ENCODE measurements at regions not wholly inside any gene's neighbourhood (a gene's known extent, or its start where the extent isn't known, plus 50 kb on each side); places are given as distances from the start of the nearest gene placed in this dataset.

DNA sequence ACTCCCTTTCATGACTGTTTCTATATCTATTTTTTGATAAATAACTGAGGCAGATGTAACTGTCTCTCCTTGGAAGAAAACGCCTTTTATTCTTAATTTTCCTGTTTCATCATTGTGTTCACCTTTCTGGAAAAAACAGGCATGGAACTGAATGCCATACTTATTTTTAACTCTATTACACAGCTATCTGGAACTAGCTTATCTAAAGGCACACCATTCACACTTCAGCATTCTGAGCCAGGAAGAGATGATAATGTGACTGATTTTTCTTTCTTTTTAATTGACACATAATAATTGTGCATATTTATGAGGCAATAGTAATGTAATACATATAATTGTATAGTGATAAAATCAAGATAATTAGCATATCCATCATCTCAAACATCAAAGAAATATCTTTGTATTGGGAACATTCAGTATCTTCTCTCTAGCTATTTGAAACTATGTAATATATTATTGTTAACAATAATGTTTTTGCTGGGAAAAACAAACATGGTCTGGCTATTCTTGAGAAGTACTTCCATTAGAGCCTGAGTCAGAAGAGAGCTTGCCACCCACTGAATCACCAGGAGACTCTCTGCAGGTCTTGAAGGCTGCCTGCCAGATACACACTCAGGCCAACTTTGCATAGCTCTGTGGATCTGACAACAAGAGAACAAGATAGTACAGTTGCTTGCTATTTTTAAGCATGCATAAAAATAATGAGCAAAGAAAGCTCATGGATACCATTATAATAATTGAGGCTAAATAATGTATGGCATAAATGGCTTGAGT, 501.0 kb upstream of the EDIL3 start:
- Mint-ChIP-seq H3K27me3 (ENCODE audit: unreplicated experiment) (no peaks in the 10 kb centered on the region), H3K36me3 (ENCODE audit: unreplicated experiment) (no peaks in the 10 kb centered on the region), H3K27ac (ENCODE audit: unreplicated experiment) (no peak overlapping the region), H3K4me3 (ENCODE audit: unreplicated experiment) (no peak overlapping the region), H3K4me1 (ENCODE audit: low read depth, unreplicated experiment) (no peaks in the 10 kb centered on the region), H3K9me3 (ENCODE audit: unreplicated experiment) (no peaks in the 10 kb centered on the region)
- no peak for DNase-seq
- TF ChIP-seq, protein P1, sequence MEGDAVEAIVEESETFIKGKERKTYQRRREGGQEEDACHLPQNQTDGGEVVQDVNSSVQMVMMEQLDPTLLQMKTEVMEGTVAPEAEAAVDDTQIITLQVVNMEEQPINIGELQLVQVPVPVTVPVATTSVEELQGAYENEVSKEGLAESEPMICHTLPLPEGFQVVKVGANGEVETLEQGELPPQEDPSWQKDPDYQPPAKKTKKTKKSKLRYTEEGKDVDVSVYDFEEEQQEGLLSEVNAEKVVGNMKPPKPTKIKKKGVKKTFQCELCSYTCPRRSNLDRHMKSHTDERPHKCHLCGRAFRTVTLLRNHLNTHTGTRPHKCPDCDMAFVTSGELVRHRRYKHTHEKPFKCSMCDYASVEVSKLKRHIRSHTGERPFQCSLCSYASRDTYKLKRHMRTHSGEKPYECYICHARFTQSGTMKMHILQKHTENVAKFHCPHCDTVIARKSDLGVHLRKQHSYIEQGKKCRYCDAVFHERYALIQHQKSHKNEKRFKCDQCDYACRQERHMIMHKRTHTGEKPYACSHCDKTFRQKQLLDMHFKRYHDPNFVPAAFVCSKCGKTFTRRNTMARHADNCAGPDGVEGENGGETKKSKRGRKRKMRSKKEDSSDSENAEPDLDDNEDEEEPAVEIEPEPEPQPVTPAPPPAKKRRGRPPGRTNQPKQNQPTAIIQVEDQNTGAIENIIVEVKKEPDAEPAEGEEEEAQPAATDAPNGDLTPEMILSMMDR (IDR thresholded peaks at IDR 0.05; ENCODE audit: partially characterized antibody, unreplicated experiment) = no peak

DNA sequence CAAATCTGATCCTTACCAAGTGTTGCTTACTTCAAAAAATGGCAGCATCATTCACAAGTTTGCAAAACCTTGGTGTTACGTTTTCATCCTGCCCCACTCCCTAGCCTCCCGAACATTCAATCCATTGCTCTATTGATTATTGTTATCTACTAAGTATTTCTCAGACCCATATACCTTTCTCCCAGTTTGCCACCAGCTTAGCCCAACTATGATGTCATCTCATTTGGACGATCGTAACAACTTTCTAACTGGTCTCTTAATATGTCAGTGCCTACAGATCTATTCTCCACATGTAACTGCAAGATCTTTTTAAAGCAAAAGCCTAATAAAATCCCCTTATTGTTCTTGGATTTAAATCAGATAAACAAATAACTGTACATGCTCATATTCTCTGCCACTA, 497.1 kb upstream of the EDIL3 start:
- Mint-ChIP-seq H3K36me3 (ENCODE audit: unreplicated experiment) (no peaks in the 10 kb centered on the region), H3K4me1 (ENCODE audit: low read depth, unreplicated experiment) (no peaks in the 10 kb centered on the region), H3K27me3 (ENCODE audit: unreplicated experiment) (no peaks in the 10 kb centered on the region), H3K27ac (ENCODE audit: unreplicated experiment) (no peak overlapping the region), H3K4me3 (ENCODE audit: unreplicated experiment) (no peak overlapping the region), H3K9me3 (ENCODE audit: unreplicated experiment) (no peaks in the 10 kb centered on the region)
- TF ChIP-seq, protein P1 (IDR thresholded peaks at IDR 0.05; ENCODE audit: partially characterized antibody, unreplicated experiment) = no peak
- no peak for DNase-seq

DNA sequence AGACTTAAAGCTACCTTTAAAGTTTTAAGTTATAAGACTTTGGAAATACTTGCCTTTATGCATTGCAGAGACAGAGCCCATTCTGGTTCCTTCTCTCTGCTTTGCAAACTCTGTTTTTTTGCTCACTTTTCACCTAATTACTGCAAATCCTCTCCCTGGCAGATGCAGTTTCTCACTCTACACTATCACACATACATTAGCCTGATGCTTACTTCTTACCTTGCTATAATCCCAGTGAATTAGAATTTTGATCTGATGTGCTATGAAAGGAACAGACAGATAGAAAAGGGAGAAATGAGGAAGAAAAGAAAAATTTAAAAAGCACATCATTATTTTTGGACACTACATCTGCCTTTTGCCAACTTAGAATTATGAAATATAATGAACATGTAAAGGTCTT, 489.5 kb upstream of the EDIL3 start:
- Mint-ChIP-seq H3K9me3 (ENCODE audit: unreplicated experiment) (no peaks in the 10 kb centered on the region), H3K4me1 (ENCODE audit: low read depth, unreplicated experiment) (peaks cover 2% of the 10 kb centered on the region)

DNA sequence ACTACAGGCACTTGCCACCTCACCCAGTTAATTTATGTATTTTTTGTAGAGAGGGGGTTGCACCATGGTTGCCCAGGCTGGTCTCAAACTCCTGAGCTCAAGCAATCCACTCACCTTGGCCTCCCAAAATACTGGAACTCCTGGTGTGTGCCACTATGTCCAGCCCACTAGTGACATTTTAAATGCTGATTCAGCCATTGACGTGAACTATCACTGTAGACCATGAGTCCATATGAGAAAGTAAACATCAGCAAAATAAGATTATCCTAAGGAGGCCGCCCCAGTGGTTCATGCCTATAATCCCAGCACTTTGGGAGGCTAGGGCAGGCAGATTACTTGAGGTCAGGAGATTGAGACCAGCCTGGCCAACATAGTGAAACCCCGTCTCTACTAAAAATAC, 488.1 kb upstream of the EDIL3 start:
- no peaks in the 10 kb centered on the region for H3K9me3 Mint-ChIP-seq (ENCODE audit: unreplicated experiment)
- no peak for DNase-seq
- H3K27me3 Mint-ChIP-seq (ENCODE audit: unreplicated experiment) = no peaks in the 10 kb centered on the region
- H3K4me1 Mint-ChIP-seq (ENCODE audit: low read depth, unreplicated experiment) = peaks cover 2% of the 10 kb centered on the region
- TF ChIP-seq, protein P1 (IDR thresholded peaks at IDR 0.05; ENCODE audit: partially characterized antibody, unreplicated experiment) = no peak
- no peak overlapping the region for H3K27ac Mint-ChIP-seq (ENCODE audit: unreplicated experiment)
- no peaks in the 10 kb centered on the region for H3K36me3 Mint-ChIP-seq (ENCODE audit: unreplicated experiment)
- no peak overlapping the region for H3K4me3 Mint-ChIP-seq (ENCODE audit: unreplicated experiment)

More for the DNA sequence above, 489.5 kb upstream of the EDIL3 start:
- no peaks in the 10 kb centered on the region for H3K36me3 Mint-ChIP-seq (ENCODE audit: unreplicated experiment)
- H3K4me3 Mint-ChIP-seq (ENCODE audit: unreplicated experiment) = no peak overlapping the region
- TF ChIP-seq, protein P1 (IDR thresholded peaks at IDR 0.05; ENCODE audit: partially characterized antibody, unreplicated experiment) = no peak
- no peaks in the 10 kb centered on the region for H3K27me3 Mint-ChIP-seq (ENCODE audit: unreplicated experiment)
- DNase-seq = no peak
- no peak overlapping the region for H3K27ac Mint-ChIP-seq (ENCODE audit: unreplicated experiment)

DNA sequence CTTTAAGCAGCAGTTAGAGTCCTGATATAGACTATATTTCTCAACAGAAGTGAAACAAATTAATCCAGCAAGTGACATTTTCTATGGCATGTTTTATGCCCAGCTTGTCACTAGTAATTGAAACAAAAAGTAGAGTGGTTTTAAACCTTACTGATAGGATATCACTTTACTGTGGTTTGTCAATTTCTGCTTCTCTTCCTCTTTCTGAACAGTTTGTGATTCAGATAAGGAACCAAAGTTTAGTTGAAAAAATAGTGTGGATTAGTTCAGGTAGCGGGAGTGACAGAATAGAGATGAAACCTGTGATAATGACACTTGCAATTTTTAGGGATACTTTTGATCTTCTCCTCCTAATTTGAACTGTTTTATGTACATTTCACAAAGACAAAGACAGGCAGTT, 485.7 kb upstream of the EDIL3 start:
- Mint-ChIP-seq H3K9me3 (ENCODE audit: unreplicated experiment) (no peaks in the 10 kb centered on the region), H3K36me3 (ENCODE audit: unreplicated experiment) (no peaks in the 10 kb centered on the region), H3K4me3 (ENCODE audit: unreplicated experiment) (no peak overlapping the region), H3K27me3 (ENCODE audit: unreplicated experiment) (no peaks in the 10 kb centered on the region), H3K4me1 (ENCODE audit: low read depth, unreplicated experiment) (peaks cover 2% of the 10 kb centered on the region), H3K27ac (ENCODE audit: unreplicated experiment) (no peak overlapping the region)
- DNase-seq = no peak
- TF ChIP-seq, protein P1 (IDR thresholded peaks at IDR 0.05; ENCODE audit: partially characterized antibody, unreplicated experiment) = no peak

All from glutamatergic neuron (in vitro differentiated cells).